ENCODE measurements at regions not wholly inside any gene's neighbourhood (a gene's known extent, or its start where the extent isn't known, plus 50 kb on each side); places are given as distances from the start of the nearest gene placed in this dataset.
"Not testable (repeated sequence)": the region's sequence is repeated elsewhere in the genome, so short reads cannot be mapped to it uniquely, and the experiment has no call there.

DNA sequence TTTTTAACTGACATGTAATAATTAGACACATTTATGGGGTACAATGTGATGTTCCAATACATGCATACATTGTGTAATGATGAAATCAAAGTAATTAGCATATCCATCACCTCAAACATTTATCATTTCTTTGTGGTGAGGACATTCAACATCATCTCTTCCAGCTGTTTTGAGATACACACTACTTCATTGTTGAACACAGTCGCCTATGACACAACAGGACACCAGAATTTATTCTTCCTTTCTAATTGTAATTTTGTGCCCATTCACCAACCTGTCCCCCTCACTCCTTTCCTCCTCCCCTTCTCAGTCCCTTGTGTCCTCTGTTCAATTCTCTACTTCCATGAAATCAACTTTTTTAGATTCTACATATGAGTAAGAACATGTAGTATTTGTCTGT, 113.4 kb upstream of the CBLB start:
- ATAC-seq (ENCODE audit: low FRiP score in 2 of 2): no peak
- 94 to 95% methylated on average over 1 of the region's 1 CpG for WGBS, 2 donors

DNA sequence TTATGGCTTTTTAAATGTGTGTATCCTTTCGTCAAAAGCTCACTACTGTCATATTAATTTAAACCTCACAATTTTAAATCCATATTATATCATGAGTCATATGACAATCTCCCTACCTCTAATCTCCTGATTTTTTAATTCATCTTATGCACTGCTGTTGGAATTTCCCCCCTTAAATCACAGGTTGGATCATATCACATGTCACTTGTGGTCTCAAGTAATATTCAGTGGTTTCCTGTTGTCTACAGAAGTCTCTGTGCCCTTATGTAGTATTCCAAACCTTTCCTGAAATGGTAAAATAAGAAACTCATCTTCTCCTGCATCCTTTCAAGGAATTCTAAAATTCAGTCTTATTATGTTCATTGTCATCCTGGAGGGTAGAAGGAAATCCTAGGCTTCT, 116.0 kb upstream of the CBLB start:
- Histone ChIP-seq H3K4me1 (no peaks in the 10 kb centered on the region), H3K27me3 (no peaks in the 10 kb centered on the region), H3K27ac (no peak overlapping the region), H3K9me3 (no peaks in the 10 kb centered on the region), H3K36me3 (no peaks in the 10 kb centered on the region), H3K4me3 (no peak overlapping the region)
- WGBS, 2 donors: 91 to 96% methylated on average over 1 of the region's 1 CpG
- no peak for TF ChIP-seq POLR2AphosphoS5 (IDR thresholded peaks at IDR 0.05)
- no peak for TF ChIP-seq EP300 (IDR thresholded peaks at IDR 0.05)
- no peak for TF ChIP-seq POLR2A (IDR thresholded peaks at IDR 0.05)
- TF ChIP-seq, protein P1, sequence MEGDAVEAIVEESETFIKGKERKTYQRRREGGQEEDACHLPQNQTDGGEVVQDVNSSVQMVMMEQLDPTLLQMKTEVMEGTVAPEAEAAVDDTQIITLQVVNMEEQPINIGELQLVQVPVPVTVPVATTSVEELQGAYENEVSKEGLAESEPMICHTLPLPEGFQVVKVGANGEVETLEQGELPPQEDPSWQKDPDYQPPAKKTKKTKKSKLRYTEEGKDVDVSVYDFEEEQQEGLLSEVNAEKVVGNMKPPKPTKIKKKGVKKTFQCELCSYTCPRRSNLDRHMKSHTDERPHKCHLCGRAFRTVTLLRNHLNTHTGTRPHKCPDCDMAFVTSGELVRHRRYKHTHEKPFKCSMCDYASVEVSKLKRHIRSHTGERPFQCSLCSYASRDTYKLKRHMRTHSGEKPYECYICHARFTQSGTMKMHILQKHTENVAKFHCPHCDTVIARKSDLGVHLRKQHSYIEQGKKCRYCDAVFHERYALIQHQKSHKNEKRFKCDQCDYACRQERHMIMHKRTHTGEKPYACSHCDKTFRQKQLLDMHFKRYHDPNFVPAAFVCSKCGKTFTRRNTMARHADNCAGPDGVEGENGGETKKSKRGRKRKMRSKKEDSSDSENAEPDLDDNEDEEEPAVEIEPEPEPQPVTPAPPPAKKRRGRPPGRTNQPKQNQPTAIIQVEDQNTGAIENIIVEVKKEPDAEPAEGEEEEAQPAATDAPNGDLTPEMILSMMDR (IDR thresholded peaks at IDR 0.05): no peak
- no peak for ATAC-seq (ENCODE audit: low FRiP score in 2 of 2)
- DNase-seq: no peak

More for the DNA sequence above, 113.4 kb upstream of the CBLB start:
- no peak overlapping the region for H3K27ac ChIP-seq
- no peaks in the 10 kb centered on the region for H3K4me1 ChIP-seq
- no peak for TF ChIP-seq POLR2AphosphoS5 (IDR thresholded peaks at IDR 0.05)
- TF ChIP-seq, protein P1 (IDR thresholded peaks at IDR 0.05): no peak
- TF ChIP-seq POLR2A (IDR thresholded peaks at IDR 0.05): no peak
- no peak for TF ChIP-seq EP300 (IDR thresholded peaks at IDR 0.05)
- no peaks in the 10 kb centered on the region for H3K36me3 ChIP-seq
- DNase-seq: no peak
- no peak overlapping the region for H3K4me3 ChIP-seq
- H3K9me3 ChIP-seq: no peaks in the 10 kb centered on the region
- H3K27me3 ChIP-seq: no peaks in the 10 kb centered on the region

DNA sequence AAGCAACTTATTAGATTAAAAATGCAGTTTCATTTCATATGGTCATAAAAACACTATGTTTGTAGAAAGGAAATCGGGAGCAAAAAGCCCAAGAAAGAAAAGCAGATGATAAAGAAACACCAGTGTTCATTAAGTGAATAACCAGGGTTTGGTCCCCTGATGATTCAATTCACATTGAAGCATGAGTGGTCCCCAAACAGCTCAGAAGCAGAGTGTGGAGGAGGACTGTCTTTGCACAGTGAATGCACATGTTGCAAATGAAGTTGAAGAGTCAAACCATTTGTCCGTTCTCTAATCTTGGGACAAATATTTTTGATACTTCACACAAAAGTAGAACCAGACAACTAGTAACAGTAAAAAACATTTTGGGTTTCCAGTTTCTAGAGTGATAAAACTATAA, 117.5 kb upstream of the CBLB start:
- not testable (repeated sequence) for ATAC-seq (ENCODE audit: low FRiP score in 2 of 2); H3K4me1 ChIP-seq; H3K4me3 ChIP-seq

DNA sequence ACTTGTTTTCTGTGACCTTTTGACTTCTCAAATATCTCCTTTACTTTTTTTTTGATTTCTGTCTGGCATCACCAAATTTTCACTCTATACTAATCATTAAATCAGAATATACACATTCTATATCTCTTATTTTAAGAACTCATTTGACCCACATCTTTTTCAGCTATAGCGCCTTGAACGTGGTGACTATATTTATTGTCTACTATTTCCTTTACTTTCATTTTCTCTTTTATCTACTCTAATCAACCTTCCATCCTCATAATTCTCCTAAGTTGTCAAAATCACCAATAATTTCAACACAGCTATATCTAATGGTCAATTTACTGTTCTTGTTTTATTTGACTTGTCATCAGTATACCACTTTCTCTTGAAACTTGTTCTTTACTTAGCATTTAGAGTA, 119.0 kb upstream of the CBLB start:
- 59 to 74% methylated on average over 2 of the region's 2 CpGs for WGBS, 2 donors
- Histone ChIP-seq H3K27ac (no peak overlapping the region), H3K4me1 (no peaks in the 10 kb centered on the region), H3K9me3 (peaks cover 0 to 7% (median 0%) of the 10 kb centered on the region in 4 donors), H3K36me3 (no peaks in the 10 kb centered on the region), H3K27me3 (no peaks in the 10 kb centered on the region), H3K4me3 (no peak overlapping the region)
- no peak for DNase-seq
- no peak for ATAC-seq (ENCODE audit: low FRiP score in 2 of 2)
- no peak for TF ChIP-seq POLR2A (IDR thresholded peaks at IDR 0.05)
- TF ChIP-seq, protein P1 (IDR thresholded peaks at IDR 0.05): no peak
- no peak for TF ChIP-seq EP300 (IDR thresholded peaks at IDR 0.05)
- no peak for TF ChIP-seq POLR2AphosphoS5 (IDR thresholded peaks at IDR 0.05)

More for the DNA sequence above, 117.5 kb upstream of the CBLB start:
- H3K27ac ChIP-seq, H3K27me3 ChIP-seq, DNase-seq, H3K36me3 ChIP-seq, H3K9me3 ChIP-seq: not testable (repeated sequence)
- 93 to 94% methylated on average over 2 of the region's 2 CpGs for whole genome bisulfite sequencing, 2 donors

DNA sequence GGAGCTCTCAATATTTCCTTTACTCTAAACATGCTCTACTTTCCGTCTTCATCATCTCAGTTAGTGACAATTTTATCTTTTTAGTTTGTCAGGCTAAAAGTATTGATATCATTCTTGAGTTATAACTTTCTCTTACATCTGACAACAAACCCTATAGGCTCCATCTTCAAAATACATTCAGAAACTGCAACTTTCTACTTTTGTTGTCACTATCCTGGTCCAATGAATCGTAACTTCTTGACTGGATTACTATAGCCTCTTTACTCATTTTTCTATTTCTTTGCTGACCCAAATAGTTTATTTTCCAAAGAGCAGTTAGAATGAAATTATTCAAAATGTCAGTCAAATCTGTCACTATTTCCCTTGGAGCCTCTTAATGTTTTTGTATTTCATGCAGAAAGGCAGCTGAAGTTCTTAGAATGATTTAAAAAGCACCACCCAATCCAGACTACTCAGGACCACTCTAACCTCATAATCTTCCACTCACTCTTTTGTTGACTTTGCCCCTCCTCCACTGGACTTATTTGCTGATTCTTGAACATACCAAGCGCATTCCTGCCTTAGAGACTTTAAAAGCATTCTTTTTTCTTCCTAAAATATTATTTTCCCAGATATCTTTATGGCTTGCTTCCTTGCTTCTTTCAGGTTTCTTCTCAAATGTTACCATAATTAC, 119.9 kb upstream of the CBLB start:
- Histone ChIP-seq H3K9me3 (peaks cover 0 to 7% (median 0%) of the 10 kb centered on the region in 4 donors), H3K4me3 (no peak overlapping the region), H3K4me1 (no peaks in the 10 kb centered on the region), H3K36me3 (no peaks in the 10 kb centered on the region), H3K27ac (no peak overlapping the region), H3K27me3 (no peaks in the 10 kb centered on the region)
- 81 to 82% methylated on average over 3 of the region's 3 CpGs for WGBS, 2 donors
- no peak for ATAC-seq (ENCODE audit: low FRiP score in 2 of 2)
- DNase-seq: no peak
- TF ChIP-seq POLR2A (IDR thresholded peaks at IDR 0.05) (no peak), EP300 (IDR thresholded peaks at IDR 0.05) (no peak), POLR2AphosphoS5 (IDR thresholded peaks at IDR 0.05) (no peak)
- TF ChIP-seq, protein P1 (IDR thresholded peaks at IDR 0.05): no peak

All from upper lobe of left lung (tissue), 6 donors.